Tibial nerve (tissue), 4 donors: ENCODE measurements at regions not wholly inside any gene's neighbourhood (a gene's known extent, or its start where the extent isn't known, plus 50 kb on each side); places are given as distances from the start of the nearest gene placed in this dataset.

Experiments used
- DNase-seq, 2 donors: peaks; one replicate each; pipeline ENCODE4 v3.0.0-alpha.2; 2019; ENCODE audit warnings: low spot score in 2 of 2
- H3K27ac ChIP-seq, 4 donors: fragments of 200-600 bp; sonication (generic) in 3 of 4; one replicate each; pipeline ENCODE4 v1.5.1; 2017 to 2019; ENCODE audit warnings: mild to moderate bottlenecking in 1 of 4
- H3K27me3 ChIP-seq, 2 donors: fragments of 200-600 bp; sonication (generic) in 1 of 2; one replicate each; pipeline versions ENCODE4 v1.5.1 to v1.6.0; 2017 to 2019
- H3K36me3 ChIP-seq, 3 donors: fragments of 200-600 bp; sonication (generic); one replicate each; pipeline ENCODE4 v1.5.1; 2018 to 2019
- H3K4me1 ChIP-seq, 4 donors: fragments of 200-600 bp; sonication (generic) in 3 of 4; one replicate each; pipeline ENCODE4 v1.5.1; 2017 to 2019
- H3K4me3 ChIP-seq, 4 donors: fragments of 200-600 bp; sonication (generic) in 3 of 4; one replicate each; pipeline ENCODE4 v1.5.1; 2017 to 2019; ENCODE audit warnings: mild to moderate bottlenecking in 1 of 4, moderate library complexity in 1 of 4
- H3K9me3 ChIP-seq, 4 donors: fragments of 200-600 bp; sonication (generic) in 3 of 4; one replicate each; pipeline ENCODE4 v1.5.1; 2017 to 2019
- EP300 ChIP-seq, 2 donors: sonication (generic); formaldehyde crosslinking; IDR thresholded peaks; one replicate each; pipeline ENCODE4 v1.6.1; 2017; ENCODE audit warnings: antibody characterized with exemption in 2 of 2, mild to moderate bottlenecking in 1 of 2
- POLR2A ChIP-seq, 2 donors: fragments of 450-650 bp; IDR thresholded peaks; one replicate each; pipeline ENCODE4 v1.6.1; 2017; ENCODE audit warnings: antibody characterized with exemption in 2 of 2, mild to moderate bottlenecking in 2 of 2, moderate library complexity in 2 of 2
- WGBS, 2 donors: methylation state at CpG; one replicate each; pipeline ENCODE4 v1.1.5; 2018; 5-methylcytosine and 5-hydroxymethylcytosine counted together
- TF ChIP-seq, protein P1 (sequence below), 5 experiments: fragments of 200-600 bp in 3 of 5; fragments of 450-650 bp in 2 of 5; sonication (generic) in 3 of 5; IDR thresholded peaks; one replicate each; pipeline ENCODE4 v1.5.1; 2016 to 2019; ENCODE audit warnings: antibody characterized with exemption in 5 of 5, mild to moderate bottlenecking in 3 of 5, moderate library complexity in 2 of 5

- no peak overlapping the region for H3K4me3 ChIP-seq
- no peaks in the 10 kb centered on the region for H3K4me1 ChIP-seq
- no peak overlapping the region for H3K27ac ChIP-seq
- H3K9me3 ChIP-seq = peaks cover 0 to 14% (median 0%) of the 10 kb centered on the region in 4 donors
- DNase-seq = no peak
- no peak for TF ChIP-seq POLR2A (IDR thresholded peaks at IDR 0.05)
- TF ChIP-seq, protein P1, sequence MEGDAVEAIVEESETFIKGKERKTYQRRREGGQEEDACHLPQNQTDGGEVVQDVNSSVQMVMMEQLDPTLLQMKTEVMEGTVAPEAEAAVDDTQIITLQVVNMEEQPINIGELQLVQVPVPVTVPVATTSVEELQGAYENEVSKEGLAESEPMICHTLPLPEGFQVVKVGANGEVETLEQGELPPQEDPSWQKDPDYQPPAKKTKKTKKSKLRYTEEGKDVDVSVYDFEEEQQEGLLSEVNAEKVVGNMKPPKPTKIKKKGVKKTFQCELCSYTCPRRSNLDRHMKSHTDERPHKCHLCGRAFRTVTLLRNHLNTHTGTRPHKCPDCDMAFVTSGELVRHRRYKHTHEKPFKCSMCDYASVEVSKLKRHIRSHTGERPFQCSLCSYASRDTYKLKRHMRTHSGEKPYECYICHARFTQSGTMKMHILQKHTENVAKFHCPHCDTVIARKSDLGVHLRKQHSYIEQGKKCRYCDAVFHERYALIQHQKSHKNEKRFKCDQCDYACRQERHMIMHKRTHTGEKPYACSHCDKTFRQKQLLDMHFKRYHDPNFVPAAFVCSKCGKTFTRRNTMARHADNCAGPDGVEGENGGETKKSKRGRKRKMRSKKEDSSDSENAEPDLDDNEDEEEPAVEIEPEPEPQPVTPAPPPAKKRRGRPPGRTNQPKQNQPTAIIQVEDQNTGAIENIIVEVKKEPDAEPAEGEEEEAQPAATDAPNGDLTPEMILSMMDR (IDR thresholded peaks at IDR 0.05) = no peak
- no peak for TF ChIP-seq EP300 (IDR thresholded peaks at IDR 0.05)
- 32 to 33% methylated on average over 4 of the region's 4 CpGs for WGBS, 2 donors
- no peaks in the 10 kb centered on the region for H3K27me3 ChIP-seq
- H3K36me3 ChIP-seq = no peaks in the 10 kb centered on the region
Observed at GRCh38 chr1:213714645-213715044, 273.1 kb upstream of the PROX1 start.

DNA sequence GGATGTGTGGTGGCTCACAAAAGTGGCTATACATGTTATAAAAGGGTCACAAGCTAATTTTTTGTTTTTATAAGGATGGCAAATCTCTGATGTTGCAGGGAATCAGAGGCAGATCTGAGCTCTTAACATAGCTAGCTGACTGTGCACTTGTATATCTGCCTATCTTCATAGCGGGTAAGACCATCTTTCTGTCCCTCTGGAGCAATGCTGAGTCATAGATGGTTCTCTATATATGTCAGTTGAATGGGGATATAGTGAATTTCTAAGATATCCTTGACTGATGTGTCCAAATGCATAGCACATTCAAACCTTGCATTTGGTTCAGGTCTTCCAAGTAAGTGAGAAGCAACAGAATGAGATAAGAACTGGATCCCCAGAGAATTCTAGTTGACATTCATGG, 272.6 kb upstream of the PROX1 start:
- no peaks in the 10 kb centered on the region for H3K36me3 ChIP-seq
- 78 to 85% methylated on average over 1 of the region's 1 CpG for WGBS, 2 donors
- TF ChIP-seq POLR2A (IDR thresholded peaks at IDR 0.05) = no peak
- TF ChIP-seq EP300 (IDR thresholded peaks at IDR 0.05) = no peak
- TF ChIP-seq, protein P1 (IDR thresholded peaks at IDR 0.05) = no peak
- H3K27ac ChIP-seq = no peak overlapping the region
- no peak for DNase-seq
- H3K9me3 ChIP-seq = peaks cover 0 to 10% (median 0%) of the 10 kb centered on the region in 4 donors
- no peaks in the 10 kb centered on the region for H3K4me1 ChIP-seq
- no peaks in the 10 kb centered on the region for H3K27me3 ChIP-seq
- no peak overlapping the region for H3K4me3 ChIP-seq

- no peak overlapping the region for H3K4me3 ChIP-seq
- no peaks in the 10 kb centered on the region for H3K36me3 ChIP-seq
- TF ChIP-seq, protein P1 (IDR thresholded peaks at IDR 0.05) = no peak
- no peak for TF ChIP-seq POLR2A (IDR thresholded peaks at IDR 0.05)
- no peak for TF ChIP-seq EP300 (IDR thresholded peaks at IDR 0.05)
- WGBS, 2 donors = 68 to 83% methylated on average over 5 of the region's 5 CpGs
- no peaks in the 10 kb centered on the region for H3K4me1 ChIP-seq
- H3K9me3 ChIP-seq = no peaks in the 10 kb centered on the region
- H3K27me3 ChIP-seq = no peaks in the 10 kb centered on the region
- DNase-seq = no peak
- H3K27ac ChIP-seq = no peak overlapping the region
Observed at GRCh38 chr1:213719462-213719861, 268.3 kb upstream of the PROX1 start.

GRCh38 chr1:213720032-213720431, 267.7 kb upstream of the PROX1 start:
- DNase-seq = no peak
- Histone ChIP-seq H3K27me3 (no peaks in the 10 kb centered on the region), H3K9me3 (no peaks in the 10 kb centered on the region), H3K36me3 (no peaks in the 10 kb centered on the region), H3K4me3 (no peak overlapping the region), H3K4me1 (peaks cover 0 to 5% (median 0%) of the 10 kb centered on the region in 4 donors), H3K27ac (no peak overlapping the region)
- TF ChIP-seq POLR2A (IDR thresholded peaks at IDR 0.05) (no peak), EP300 (IDR thresholded peaks at IDR 0.05) (no peak)
- TF ChIP-seq, protein P1 (IDR thresholded peaks at IDR 0.05) = no peak
- 55 to 63% methylated on average over 5 of the region's 5 CpGs for WGBS, 2 donors

GRCh38 chr1:213723187-213723586, 264.6 kb upstream of the PROX1 start:
- Histone ChIP-seq H3K9me3 (no peaks in the 10 kb centered on the region), H3K36me3 (no peaks in the 10 kb centered on the region), H3K27ac (no peak overlapping the region), H3K4me1 (peaks cover 0 to 13% (median 0%) of the 10 kb centered on the region in 4 donors), H3K27me3 (no peaks in the 10 kb centered on the region), H3K4me3 (no peak overlapping the region)
- WGBS, 2 donors = 70 to 90% methylated on average over 2 of the region's 2 CpGs
- TF ChIP-seq, protein P1 (IDR thresholded peaks at IDR 0.05) = no peak
- no peak for TF ChIP-seq POLR2A (IDR thresholded peaks at IDR 0.05)
- TF ChIP-seq EP300 (IDR thresholded peaks at IDR 0.05) = no peak
- no peak for DNase-seq
